GM11168 (cell line): ENCODE measurements at regions not wholly inside any gene's neighbourhood (a gene's known extent, or its start where the extent isn't known, plus 50 kb on each side); places are given as distances from the start of the nearest gene placed in this dataset.
"Not testable (repeated sequence)": the region's sequence is repeated elsewhere in the genome, so short reads cannot be mapped to it uniquely, and the experiment has no call there.

Experiments
- in situ Hi-C: fragments of 300-500 bp; cut with MboI; formaldehyde crosslinking; loops from one replicate; pipeline ENCODE4 v1.12.0; 2022; ENCODE audit warnings: low sequenced_read_pairs; ENCODE audit not compliant: unreplicated experiment

GRCh38 chr12:124379379-124379937 is 84.6 kb downstream of the RFLNA start:
- in situ Hi-C loops = loop anchor here (25.0 kb wide), 1 partner anchor 383 kb away; no protein-coding TSS in a partner anchor

GRCh38 chr12:124378926-124379325 is 84.0 kb downstream of the RFLNA start:
- in situ Hi-C loops = loop anchor here (25.0 kb wide), 1 partner anchor 383 kb away; no protein-coding TSS in a partner anchor

- in situ Hi-C loops = loop anchor here (25.0 kb wide), 1 partner anchor 384 kb away; no protein-coding TSS in a partner anchor
Measured at GRCh38 chr12:124377981-124378509, 83.2 kb downstream of the RFLNA start.

- in situ Hi-C loops = loop anchor here (25.0 kb wide), 1 partner anchor 386 kb away; no protein-coding TSS in a partner anchor
Measured at GRCh38 chr12:124376435-124376834, 81.5 kb downstream of the RFLNA start.

- in situ Hi-C loops = loop anchor here (25.0 kb wide), 1 partner anchor 387 kb away; no protein-coding TSS in a partner anchor
Measured at GRCh38 chr12:124375789-124376175, 80.9 kb downstream of the RFLNA start.

GRCh38 chr12:124375141-124375788 is 80.4 kb downstream of the RFLNA start:
- in situ Hi-C loops = loop anchor here (25.0 kb wide), 1 partner anchor 387 kb away; no protein-coding TSS in a partner anchor

- in situ Hi-C loops = no loop called here
Measured at GRCh38 chr12:124374567-124374966, 79.7 kb downstream of the RFLNA start.

GRCh38 chr12:124374147-124374546 is 79.3 kb downstream of the RFLNA start:
- in situ Hi-C loops = no loop called here

- in situ Hi-C loops = not testable (repeated sequence)
Measured at GRCh38 chr12:124373701-124374100, 78.8 kb downstream of the RFLNA start.

- in situ Hi-C loops = no loop called here
Measured at GRCh38 chr12:124372831-124373230, 77.9 kb downstream of the RFLNA start.

- in situ Hi-C loops = no loop called here
Measured at GRCh38 chr12:124371970-124372555, 77.2 kb downstream of the RFLNA start.

- in situ Hi-C loops = no loop called here
Measured at GRCh38 chr12:124371366-124371765, 76.5 kb downstream of the RFLNA start.

GRCh38 chr12:124370851-124371250 is 76.0 kb downstream of the RFLNA start:
- in situ Hi-C loops = no loop called here

GRCh38 chr12:124370384-124370783 is 75.5 kb downstream of the RFLNA start:
- in situ Hi-C loops = no loop called here

GRCh38 chr12:124369827-124370378 is 75.0 kb downstream of the RFLNA start:
- in situ Hi-C loops = no loop called here

- in situ Hi-C loops = no loop called here
Measured at GRCh38 chr12:124369055-124369826, 74.3 kb downstream of the RFLNA start.

GRCh38 chr12:124368421-124369032 is 73.6 kb downstream of the RFLNA start:
- in situ Hi-C loops = no loop called here

GRCh38 chr12:124365726-124366430 is 71.0 kb downstream of the RFLNA start:
- in situ Hi-C loops = no loop called here
